Spinal cord (tissue), 9 donors: ENCODE measurements at regions not wholly inside any gene's neighbourhood (a gene's known extent, or its start where the extent isn't known, plus 50 kb on each side); places are given as distances from the start of the nearest gene placed in this dataset.

Experiments used
- DNase-seq, 6 donors: peaks; one replicate each; pipeline versions ENCODE4 v3.0.0 to v3.0.0-alpha.2; 2013 to 2015; ENCODE audit warnings: low spot score in 6 of 6, low read depth in 4 of 6
- H3K27ac ChIP-seq: one replicate; pipeline ENCODE4 v1.5.1; 2013; ENCODE audit warnings: low read depth, low read length, control low read depth
- H3K27me3 ChIP-seq: one replicate; pipeline ENCODE4 v1.6.1; 2013; ENCODE audit warnings: low read length; ENCODE audit not compliant: control insufficient read depth, insufficient read depth
- H3K36me3 ChIP-seq: one replicate; pipeline ENCODE4 v1.6.1; 2013; ENCODE audit warnings: low read length; ENCODE audit not compliant: control insufficient read depth, insufficient read depth
- H3K4me1 ChIP-seq: one replicate; pipeline ENCODE4 v1.6.1; 2013; ENCODE audit warnings: low read length; ENCODE audit not compliant: control insufficient read depth, insufficient read depth
- H3K4me3 ChIP-seq: one replicate; pipeline ENCODE4 v1.5.1; 2013; ENCODE audit warnings: low read depth, low read length, control low read depth
- H3K9me3 ChIP-seq: one replicate; pipeline ENCODE4 v1.6.1; 2013; ENCODE audit warnings: low read length; ENCODE audit not compliant: control insufficient read depth, insufficient read depth
- WGBS: methylation state at CpG from one replicate; pipeline ENCODE4 v1.1.5; 2013; ENCODE audit warnings: missing lambda C conversion rate; ENCODE audit not compliant: insufficient coverage; 5-methylcytosine and 5-hydroxymethylcytosine counted together
- donor health status: healthy.

- WGBS = no CpG with 5 or more reads among the region's 3 CpGs
- no peak for DNase-seq
Measured at GRCh38 chr16:76175718-76176117, 101.5 kb upstream of the CNTNAP4 start.

DNA sequence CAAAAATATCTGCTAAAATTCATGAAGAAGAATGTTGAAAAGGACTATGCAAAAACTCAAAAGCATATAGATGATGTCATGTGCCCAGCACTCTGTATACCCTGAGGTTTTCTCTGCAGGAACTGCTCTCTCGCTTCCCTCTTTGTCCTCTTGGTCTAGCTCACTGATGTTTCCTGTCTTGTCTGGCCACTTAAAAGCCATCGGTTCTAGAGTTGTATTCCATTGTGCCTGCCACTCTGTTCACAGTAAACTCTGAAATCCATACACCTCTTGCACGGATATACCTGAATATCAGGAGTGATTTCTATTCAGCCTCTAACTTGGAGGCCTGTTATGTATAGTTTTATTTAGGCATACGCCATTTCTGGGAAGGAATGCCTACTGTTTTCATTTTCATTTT lies 101.0 kb upstream of the CNTNAP4 start:
- Histone ChIP-seq H3K4me1 (no peaks in the 10 kb centered on the region), H3K27ac (no peak overlapping the region), H3K27me3 (no peaks in the 10 kb centered on the region), H3K36me3 (no peaks in the 10 kb centered on the region), H3K9me3 (peaks cover 4% of the 10 kb centered on the region), H3K4me3 (no peak overlapping the region)
- 71% methylated on average over 2 of the region's 4 CpGs for WGBS
- DNase-seq = no peak

More at GRCh38 chr16:76175718-76176117, 101.5 kb upstream of the CNTNAP4 start:
- H3K27ac ChIP-seq = no peak overlapping the region
- H3K4me1 ChIP-seq = no peaks in the 10 kb centered on the region
- H3K36me3 ChIP-seq = no peaks in the 10 kb centered on the region
- H3K27me3 ChIP-seq = no peaks in the 10 kb centered on the region
- H3K9me3 ChIP-seq = peaks cover 4% of the 10 kb centered on the region
- H3K4me3 ChIP-seq = no peak overlapping the region

GRCh38 chr16:76176616-76177015 lies 100.6 kb upstream of the CNTNAP4 start:
- no peak overlapping the region for H3K4me3 ChIP-seq
- H3K36me3 ChIP-seq = no peaks in the 10 kb centered on the region
- H3K27me3 ChIP-seq = no peaks in the 10 kb centered on the region
- no CpG with 5 or more reads among the region's 4 CpGs for WGBS
- peaks cover 4% of the 10 kb centered on the region for H3K9me3 ChIP-seq
- H3K27ac ChIP-seq = no peak overlapping the region
- H3K4me1 ChIP-seq = no peaks in the 10 kb centered on the region
- DNase-seq = peak in 1 of 6 donors; percentile 41

DNA sequence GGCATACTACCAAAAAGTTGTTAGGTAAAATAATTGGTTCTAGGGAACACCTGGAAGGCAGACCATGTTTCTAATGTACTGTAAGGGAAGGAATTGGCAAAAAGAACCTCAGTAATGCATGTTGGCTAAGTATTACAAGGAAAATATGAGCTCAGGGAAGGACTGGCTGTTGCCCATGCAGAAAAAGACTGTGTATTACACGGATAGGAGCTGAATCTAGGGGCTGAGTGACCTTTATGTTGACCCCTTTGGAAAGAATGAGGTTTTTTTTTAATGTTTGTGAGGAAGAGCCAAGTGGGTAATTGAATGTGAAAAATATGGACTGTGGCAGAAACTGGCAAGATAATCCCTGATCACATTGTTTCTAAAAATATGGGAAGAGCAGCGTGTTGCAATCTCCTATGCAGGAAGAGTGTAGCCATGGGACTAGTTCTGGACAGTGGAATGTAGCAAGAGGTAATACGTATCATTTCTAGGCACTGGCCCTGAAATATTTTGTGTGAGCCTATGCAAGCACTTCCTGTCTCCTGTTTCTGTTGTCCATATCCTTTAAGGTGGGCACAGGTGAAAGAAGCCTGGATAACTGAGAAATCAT lies 95.1 kb upstream of the CNTNAP4 start:
- DNase-seq = no peak
- Histone ChIP-seq H3K27me3 (no peaks in the 10 kb centered on the region), H3K4me1 (no peaks in the 10 kb centered on the region), H3K4me3 (no peak overlapping the region), H3K27ac (no peak overlapping the region), H3K36me3 (no peaks in the 10 kb centered on the region), H3K9me3 (peaks cover under 1% of the 10 kb centered on the region)
- 77% methylated on average over 3 of the region's 3 CpGs for WGBS

- Histone ChIP-seq H3K9me3 (peaks cover 2% of the 10 kb centered on the region), H3K4me3 (no peak overlapping the region), H3K4me1 (no peaks in the 10 kb centered on the region), H3K27me3 (no peaks in the 10 kb centered on the region), H3K36me3 (no peaks in the 10 kb centered on the region), H3K27ac (no peak overlapping the region)
- no peak for DNase-seq
- WGBS = no CpG with 5 or more reads among the region's 1 CpG
Measured at GRCh38 chr16:76183647-76184046, 93.6 kb upstream of the CNTNAP4 start.

- H3K4me3 ChIP-seq = no peak overlapping the region
- WGBS = no CpG with 5 or more reads among the region's 2 CpGs
- H3K27me3 ChIP-seq = no peaks in the 10 kb centered on the region
- no peak for DNase-seq
- peaks cover 2% of the 10 kb centered on the region for H3K9me3 ChIP-seq
- no peaks in the 10 kb centered on the region for H3K4me1 ChIP-seq
- no peaks in the 10 kb centered on the region for H3K36me3 ChIP-seq
- no peak overlapping the region for H3K27ac ChIP-seq
Measured at GRCh38 chr16:76190057-76190456, 87.1 kb upstream of the CNTNAP4 start.

DNA sequence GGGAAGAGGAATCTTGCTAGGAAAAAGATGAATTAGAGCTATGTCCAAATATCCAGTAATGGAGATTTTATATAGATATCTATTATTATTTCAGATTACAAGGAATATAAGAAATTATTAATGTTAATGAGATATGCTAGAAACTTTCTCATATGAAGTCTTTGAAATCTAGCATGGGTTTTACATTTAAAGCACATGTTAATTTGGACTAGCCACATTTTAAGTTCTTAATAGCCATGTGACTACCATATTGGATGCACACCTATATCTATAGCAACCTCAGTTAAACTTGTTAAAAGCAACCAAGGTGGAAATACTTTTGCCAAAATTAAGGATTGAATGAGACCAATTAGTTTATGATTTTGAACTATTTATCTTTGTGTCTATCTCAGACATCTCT lies 86.7 kb upstream of the CNTNAP4 start:
- no peaks in the 10 kb centered on the region for H3K36me3 ChIP-seq
- no peak overlapping the region for H3K27ac ChIP-seq
- peaks cover 2% of the 10 kb centered on the region for H3K9me3 ChIP-seq
- no peak for DNase-seq
- no peaks in the 10 kb centered on the region for H3K4me1 ChIP-seq
- H3K27me3 ChIP-seq = no peaks in the 10 kb centered on the region
- H3K4me3 ChIP-seq = no peak overlapping the region

- Histone ChIP-seq H3K36me3 (no peaks in the 10 kb centered on the region), H3K27ac (no peak overlapping the region), H3K4me3 (no peak overlapping the region), H3K4me1 (no peaks in the 10 kb centered on the region), H3K9me3 (no peaks in the 10 kb centered on the region), H3K27me3 (no peaks in the 10 kb centered on the region)
- 60% methylated on average over 1 of the region's 8 CpGs for WGBS
- DNase-seq = peak in 4 of 6 donors; percentile 13 to 85 (median 22)
Measured at GRCh38 chr16:76193906-76194615, 83.1 kb upstream of the CNTNAP4 start.

DNA sequence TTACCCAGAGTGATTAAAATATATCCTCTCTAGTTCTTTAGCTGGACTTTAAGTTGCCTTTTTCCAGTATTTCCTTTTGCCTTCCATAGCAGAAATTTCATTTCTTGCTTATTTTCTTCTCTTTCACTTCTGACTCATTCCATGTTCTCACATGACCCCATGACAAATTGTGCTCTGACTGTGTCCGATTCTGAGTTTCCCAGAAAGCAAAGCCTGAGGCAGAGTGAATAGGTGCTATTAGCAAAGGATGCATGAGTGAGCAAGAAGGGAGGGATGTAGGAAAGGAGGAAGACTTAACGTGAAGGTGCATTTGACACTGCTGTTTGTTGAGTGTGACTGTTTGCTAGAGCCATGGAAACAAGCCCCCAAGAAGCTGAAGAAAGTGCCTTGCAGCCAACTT lies 82.6 kb upstream of the CNTNAP4 start:
- 9% methylated on average over 2 of the region's 2 CpGs for WGBS
- H3K4me1 ChIP-seq = no peaks in the 10 kb centered on the region
- no peak overlapping the region for H3K4me3 ChIP-seq
- DNase-seq = peak in 1 of 6 donors; percentile 56
- no peak overlapping the region for H3K27ac ChIP-seq
- no peaks in the 10 kb centered on the region for H3K36me3 ChIP-seq
- H3K27me3 ChIP-seq = no peaks in the 10 kb centered on the region
- no peaks in the 10 kb centered on the region for H3K9me3 ChIP-seq

GRCh38 chr16:76195056-76195455 lies 82.1 kb upstream of the CNTNAP4 start:
- Histone ChIP-seq H3K27ac (no peak overlapping the region), H3K27me3 (no peaks in the 10 kb centered on the region), H3K9me3 (no peaks in the 10 kb centered on the region), H3K4me1 (no peaks in the 10 kb centered on the region), H3K4me3 (no peak overlapping the region), H3K36me3 (no peaks in the 10 kb centered on the region)
- no peak for DNase-seq
- WGBS = 68% methylated on average over 3 of the region's 3 CpGs
